KBM-7 (cell line): ENCODE measurements at regions not wholly inside any gene's neighbourhood (a gene's known extent, or its start where the extent isn't known, plus 50 kb on each side); places are given as distances from the start of the nearest gene placed in this dataset.

Experiments used
- DNase-seq: peaks from one replicate; pipeline ENCODE4 v3.0.0-alpha.2; 2015
- in situ Hi-C: fragments of 300-500 bp; cut with MboI; formaldehyde crosslinking; loops from 2 replicates; pipeline ENCODE4 v1.14.3; 2020; ENCODE audit warnings: low sequenced_read_pairs, low pct_unique_long_range_greater_than_20kb, mixed read lengths

GRCh38 chr9:126116351-126117157 lies 210.1 kb upstream of the MVB12B start:
- no peak for DNase-seq
- in situ Hi-C loops = no loop called here

GRCh38 chr9:126117158-126117425 lies 209.5 kb upstream of the MVB12B start:
- in situ Hi-C loops = no loop called here
- no peak for DNase-seq

GRCh38 chr9:126117631-126118030 lies 209.0 kb upstream of the MVB12B start:
- in situ Hi-C loops = no loop called here
- no peak for DNase-seq

- DNase-seq = no peak
- in situ Hi-C loops = no loop called here
Observed at GRCh38 chr9:126119731-126120130, 206.9 kb upstream of the MVB12B start.

- no peak for DNase-seq
- in situ Hi-C loops = no loop called here
Observed at GRCh38 chr9:126122901-126123616, 203.6 kb upstream of the MVB12B start.

GRCh38 chr9:126123927-126124326 lies 202.7 kb upstream of the MVB12B start:
- in situ Hi-C loops = no loop called here
- DNase-seq = no peak

- in situ Hi-C loops = no loop called here
- no peak for DNase-seq
Observed at GRCh38 chr9:126125177-126125576, 201.5 kb upstream of the MVB12B start.

GRCh38 chr9:126125577-126125976 lies 201.1 kb upstream of the MVB12B start:
- no peak for DNase-seq
- in situ Hi-C loops = no loop called here

- in situ Hi-C loops = no loop called here
- DNase-seq = no peak
Observed at GRCh38 chr9:126125992-126126409, 200.6 kb upstream of the MVB12B start.

- in situ Hi-C loops = no loop called here
- no peak for DNase-seq
Observed at GRCh38 chr9:126126807-126127206, 199.8 kb upstream of the MVB12B start.

GRCh38 chr9:126127591-126127990 lies 199.0 kb upstream of the MVB12B start:
- in situ Hi-C loops = no loop called here

GRCh38 chr9:126128494-126129142 lies 198.0 kb upstream of the MVB12B start:
- in situ Hi-C loops = no loop called here
- no peak for DNase-seq

More at GRCh38 chr9:126127591-126127990, 199.0 kb upstream of the MVB12B start:
- no peak for DNase-seq

- in situ Hi-C loops = no loop called here
Observed at GRCh38 chr9:126131066-126132010, 195.3 kb upstream of the MVB12B start.

GRCh38 chr9:126132746-126133145 lies 193.9 kb upstream of the MVB12B start:
- in situ Hi-C loops = no loop called here
- DNase-seq = no peak

More at GRCh38 chr9:126131066-126132010, 195.3 kb upstream of the MVB12B start:
- no peak for DNase-seq

GRCh38 chr9:126144196-126144595 lies 182.4 kb upstream of the MVB12B start:
- in situ Hi-C loops = no loop called here
- DNase-seq = no peak

GRCh38 chr9:126144603-126145456 lies 181.8 kb upstream of the MVB12B start:
- in situ Hi-C loops = no loop called here
- no peak for DNase-seq

GRCh38 chr9:126145887-126146253 lies 180.8 kb upstream of the MVB12B start:
- no peak for DNase-seq
- in situ Hi-C loops = no loop called here
